ENCODE measurements at regions not wholly inside any gene's neighbourhood (a gene's known extent, or its start where the extent isn't known, plus 50 kb on each side); places are given as distances from the start of the nearest gene placed in this dataset.

GRCh38 chr2:49616800-49617199, 462.5 kb upstream of the FSHR start:
- TF ChIP-seq, protein P1, sequence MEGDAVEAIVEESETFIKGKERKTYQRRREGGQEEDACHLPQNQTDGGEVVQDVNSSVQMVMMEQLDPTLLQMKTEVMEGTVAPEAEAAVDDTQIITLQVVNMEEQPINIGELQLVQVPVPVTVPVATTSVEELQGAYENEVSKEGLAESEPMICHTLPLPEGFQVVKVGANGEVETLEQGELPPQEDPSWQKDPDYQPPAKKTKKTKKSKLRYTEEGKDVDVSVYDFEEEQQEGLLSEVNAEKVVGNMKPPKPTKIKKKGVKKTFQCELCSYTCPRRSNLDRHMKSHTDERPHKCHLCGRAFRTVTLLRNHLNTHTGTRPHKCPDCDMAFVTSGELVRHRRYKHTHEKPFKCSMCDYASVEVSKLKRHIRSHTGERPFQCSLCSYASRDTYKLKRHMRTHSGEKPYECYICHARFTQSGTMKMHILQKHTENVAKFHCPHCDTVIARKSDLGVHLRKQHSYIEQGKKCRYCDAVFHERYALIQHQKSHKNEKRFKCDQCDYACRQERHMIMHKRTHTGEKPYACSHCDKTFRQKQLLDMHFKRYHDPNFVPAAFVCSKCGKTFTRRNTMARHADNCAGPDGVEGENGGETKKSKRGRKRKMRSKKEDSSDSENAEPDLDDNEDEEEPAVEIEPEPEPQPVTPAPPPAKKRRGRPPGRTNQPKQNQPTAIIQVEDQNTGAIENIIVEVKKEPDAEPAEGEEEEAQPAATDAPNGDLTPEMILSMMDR (IDR thresholded peaks at IDR 0.05; ENCODE audit: low read length) = peak; percentile 46
- TF ChIP-seq EZH2 (IDR thresholded peaks at IDR 0.05; ENCODE audit: borderline replicate concordance, low read length) = no peak

Measured in OCI-LY1 (cell line).